Cardiac muscle cell (in vitro differentiated cells and primary cell): ENCODE measurements at regions not wholly inside any gene's neighbourhood (a gene's known extent, or its start where the extent isn't known, plus 50 kb on each side); places are given as distances from the start of the nearest gene placed in this dataset.

Source experiments
- DNase-seq, 2 donors: peaks; one replicate each; pipeline versions ENCODE4 v3.0.0 to v3.0.0-alpha.2; 2010 to 2017; ENCODE audit warnings: low read depth in 1 of 2, low spot score in 1 of 2
- H3K27ac ChIP-seq: fragments of 200-600 bp; sonication (generic); 2 replicates; pipeline ENCODE4 v1.5.1; 2016
- H3K27me3 ChIP-seq: fragments of 200-600 bp; sonication (generic); 2 replicates; pipeline ENCODE4 v1.6.0; 2016; ENCODE audit warnings: control low read depth
- H3K36me3 ChIP-seq: fragments of 200-600 bp; sonication (generic); 2 replicates; pipeline ENCODE4 v1.5.1; 2016; ENCODE audit warnings: control low read depth
- H3K4me1 ChIP-seq: fragments of 200-600 bp; sonication (generic); 2 replicates; pipeline ENCODE4 v1.8.1; 2017; ENCODE audit warnings: low read depth, mild to moderate bottlenecking, mixed run types
- H3K4me3 ChIP-seq: fragments of 200-600 bp; sonication (generic); 2 replicates; pipeline ENCODE4 v1.5.1; 2016; ENCODE audit warnings: mild to moderate bottlenecking
- H3K9me3 ChIP-seq: fragments of 200-600 bp; sonication (generic); 2 replicates; pipeline ENCODE4 v1.5.1; 2017; ENCODE audit warnings: low read depth, mild to moderate bottlenecking, control low read depth
- TF ChIP-seq, protein P1 (sequence below): IDR thresholded peaks from 2 replicates; pipeline ENCODE4 v1.5.1; 2012; ENCODE audit warnings: low read depth, mild to moderate bottlenecking, low read length

DNA sequence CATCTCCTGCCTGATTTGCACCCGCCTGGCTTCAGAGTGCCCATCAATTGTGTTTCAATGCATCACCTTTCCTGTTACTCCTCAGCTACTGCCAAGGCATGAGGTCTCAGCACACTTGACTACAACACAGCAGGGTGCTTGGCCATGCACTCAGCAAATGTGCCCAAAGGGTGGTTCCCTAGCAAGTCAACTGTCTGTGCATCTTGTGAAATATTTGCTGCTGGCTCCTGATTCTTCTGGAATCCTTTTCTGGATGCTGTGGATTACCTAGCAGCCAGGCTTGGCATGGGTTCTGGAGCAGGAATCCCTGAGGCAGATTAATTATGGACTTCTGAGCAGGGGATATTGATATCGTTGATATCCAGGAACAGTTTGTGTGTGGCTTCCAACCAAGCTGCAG is 662.6 kb upstream of the MGMT start:
- TF ChIP-seq, protein P1, sequence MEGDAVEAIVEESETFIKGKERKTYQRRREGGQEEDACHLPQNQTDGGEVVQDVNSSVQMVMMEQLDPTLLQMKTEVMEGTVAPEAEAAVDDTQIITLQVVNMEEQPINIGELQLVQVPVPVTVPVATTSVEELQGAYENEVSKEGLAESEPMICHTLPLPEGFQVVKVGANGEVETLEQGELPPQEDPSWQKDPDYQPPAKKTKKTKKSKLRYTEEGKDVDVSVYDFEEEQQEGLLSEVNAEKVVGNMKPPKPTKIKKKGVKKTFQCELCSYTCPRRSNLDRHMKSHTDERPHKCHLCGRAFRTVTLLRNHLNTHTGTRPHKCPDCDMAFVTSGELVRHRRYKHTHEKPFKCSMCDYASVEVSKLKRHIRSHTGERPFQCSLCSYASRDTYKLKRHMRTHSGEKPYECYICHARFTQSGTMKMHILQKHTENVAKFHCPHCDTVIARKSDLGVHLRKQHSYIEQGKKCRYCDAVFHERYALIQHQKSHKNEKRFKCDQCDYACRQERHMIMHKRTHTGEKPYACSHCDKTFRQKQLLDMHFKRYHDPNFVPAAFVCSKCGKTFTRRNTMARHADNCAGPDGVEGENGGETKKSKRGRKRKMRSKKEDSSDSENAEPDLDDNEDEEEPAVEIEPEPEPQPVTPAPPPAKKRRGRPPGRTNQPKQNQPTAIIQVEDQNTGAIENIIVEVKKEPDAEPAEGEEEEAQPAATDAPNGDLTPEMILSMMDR: no peak
- Histone ChIP-seq H3K9me3 (no peaks in the 10 kb centered on the region), H3K36me3 (no peaks in the 10 kb centered on the region), H3K4me1 (no peaks in the 10 kb centered on the region), H3K27me3 (no peaks in the 10 kb centered on the region), H3K4me3 (no peak overlapping the region), H3K27ac (no peak overlapping the region)
- DNase-seq: no peak

DNA sequence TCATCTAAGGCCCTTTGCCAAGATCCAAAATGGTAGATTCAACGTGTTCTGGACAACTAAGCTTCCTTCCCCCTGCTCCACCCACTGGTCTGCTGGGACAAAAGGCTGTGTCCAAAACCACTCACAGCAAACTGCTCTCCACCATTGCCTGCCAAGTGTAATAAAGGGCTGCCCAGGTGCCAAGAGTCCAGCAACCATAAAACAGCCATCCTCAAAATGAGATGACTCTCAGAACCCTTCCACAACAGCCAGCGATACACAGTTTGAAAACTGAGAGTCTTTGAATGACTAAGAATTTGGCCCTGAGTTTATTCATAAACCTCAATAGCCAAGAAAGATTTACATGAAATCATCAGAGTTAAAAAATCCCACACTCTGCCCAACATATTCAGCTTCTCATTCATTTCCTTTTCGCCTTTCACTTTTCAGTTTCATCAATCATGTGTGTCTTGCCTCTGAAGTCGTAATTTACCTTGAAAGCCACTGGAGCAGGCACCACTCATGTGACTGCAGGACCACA is 658.1 kb upstream of the MGMT start:
- Histone ChIP-seq H3K27me3 (no peaks in the 10 kb centered on the region), H3K4me3 (no peak overlapping the region), H3K27ac (no peak overlapping the region), H3K9me3 (no peaks in the 10 kb centered on the region), H3K36me3 (no peaks in the 10 kb centered on the region), H3K4me1 (no peaks in the 10 kb centered on the region)
- DNase-seq: no peak
- TF ChIP-seq, protein P1: no peak

DNA sequence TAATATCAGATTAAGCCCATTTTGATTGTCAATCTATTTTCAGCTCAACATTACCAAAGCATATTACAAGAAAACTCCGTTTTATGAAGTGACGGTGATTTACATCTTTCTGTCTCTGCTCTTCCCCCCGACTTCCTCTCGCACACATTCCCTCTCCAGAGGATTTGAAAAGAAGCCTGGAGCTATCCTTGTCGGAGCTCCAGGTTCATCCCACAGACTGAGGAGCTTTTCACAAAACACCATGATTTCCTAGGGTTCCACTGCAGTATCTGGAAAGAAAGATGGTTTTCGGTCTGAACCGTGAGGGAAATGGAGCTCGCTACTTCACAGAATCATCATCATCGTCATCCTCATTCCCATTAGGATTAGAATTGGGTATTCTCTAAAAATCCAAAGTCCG is 655.5 kb upstream of the MGMT start:
- TF ChIP-seq, protein P1: no peak
- Histone ChIP-seq H3K27ac (no peak overlapping the region), H3K9me3 (no peaks in the 10 kb centered on the region), H3K4me1 (no peaks in the 10 kb centered on the region), H3K4me3 (no peak overlapping the region), H3K27me3 (no peaks in the 10 kb centered on the region), H3K36me3 (no peaks in the 10 kb centered on the region)
- DNase-seq: no peak

DNA sequence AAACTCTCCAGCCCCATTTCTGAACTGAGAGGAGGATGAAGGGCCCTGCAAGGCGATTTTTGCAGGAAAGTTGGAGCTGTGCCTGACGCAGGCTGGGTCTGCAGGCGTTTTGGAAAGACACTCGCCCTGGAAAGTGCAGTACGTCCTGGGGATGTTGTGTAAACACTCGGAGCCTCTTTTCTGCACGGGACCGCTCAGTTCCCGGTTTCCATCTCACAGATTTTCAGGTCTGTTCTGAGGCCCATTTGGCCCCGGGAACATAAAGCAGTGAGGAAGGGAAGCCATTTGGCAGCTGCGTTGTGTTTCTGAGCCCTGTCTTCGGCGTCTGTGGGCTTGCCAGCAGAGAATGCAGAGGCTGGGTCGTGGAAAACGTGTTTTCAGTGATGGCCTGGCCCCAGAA is 655.0 kb upstream of the MGMT start:
- Histone ChIP-seq H3K9me3 (no peaks in the 10 kb centered on the region), H3K4me3 (no peak overlapping the region), H3K4me1 (no peaks in the 10 kb centered on the region), H3K36me3 (no peaks in the 10 kb centered on the region), H3K27ac (no peak overlapping the region), H3K27me3 (no peaks in the 10 kb centered on the region)
- DNase-seq: no peak
- TF ChIP-seq, protein P1: no peak

DNA sequence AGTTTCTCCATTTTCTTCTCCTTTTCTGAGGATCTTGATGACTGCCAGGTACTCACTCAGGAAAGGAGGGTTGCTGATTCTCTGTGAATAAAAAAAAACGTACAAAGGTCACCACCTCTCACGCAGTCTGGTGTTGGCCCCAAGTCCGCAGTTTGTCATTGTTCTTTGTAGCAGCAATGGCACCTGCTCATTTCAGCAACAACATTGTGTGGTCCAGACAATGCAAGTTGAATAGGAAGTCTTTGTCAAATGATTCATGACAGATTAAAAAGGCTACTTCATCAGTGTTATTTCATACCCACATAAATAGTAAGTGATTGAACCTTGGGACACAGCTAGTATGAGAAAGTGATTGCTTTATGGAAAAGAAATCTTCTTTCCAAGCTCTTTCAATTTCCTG is 653.5 kb upstream of the MGMT start:
- Histone ChIP-seq H3K27ac (no peak overlapping the region), H3K4me1 (no peaks in the 10 kb centered on the region), H3K9me3 (no peaks in the 10 kb centered on the region), H3K4me3 (no peak overlapping the region), H3K27me3 (no peaks in the 10 kb centered on the region), H3K36me3 (no peaks in the 10 kb centered on the region)
- TF ChIP-seq, protein P1: no peak
- DNase-seq: no peak

DNA sequence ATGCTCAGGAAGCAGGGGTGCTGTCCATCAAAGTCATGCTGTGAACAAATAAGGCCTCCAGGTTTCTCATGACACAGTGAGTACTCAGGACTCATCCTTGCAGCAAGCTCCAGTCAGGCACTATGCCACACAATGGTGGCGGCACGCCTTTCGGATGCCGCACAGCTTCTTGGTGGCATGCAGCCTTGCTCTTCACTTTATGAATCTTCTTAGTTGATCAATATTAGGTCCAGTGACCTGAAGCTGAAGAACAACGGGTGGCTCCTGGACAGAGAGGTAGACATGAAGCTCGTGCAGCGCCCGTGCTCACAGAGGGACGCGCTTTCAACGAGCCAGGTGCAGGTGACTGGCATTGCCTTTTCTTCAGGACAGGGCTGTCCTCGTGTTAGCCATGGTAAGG is 653.0 kb upstream of the MGMT start:
- H3K27ac ChIP-seq: no peak overlapping the region
- TF ChIP-seq, protein P1: no peak
- DNase-seq: no peak
- no peaks in the 10 kb centered on the region for H3K27me3 ChIP-seq
- no peaks in the 10 kb centered on the region for H3K9me3 ChIP-seq
- H3K4me1 ChIP-seq: no peaks in the 10 kb centered on the region
- no peak overlapping the region for H3K4me3 ChIP-seq
- no peaks in the 10 kb centered on the region for H3K36me3 ChIP-seq
